ENCODE measurements at regions not wholly inside any gene's neighbourhood (a gene's known extent, or its start where the extent isn't known, plus 50 kb on each side); places are given as distances from the start of the nearest gene placed in this dataset.
"Not testable (repeated sequence)": the region's sequence is repeated elsewhere in the genome, so short reads cannot be mapped to it uniquely, and the experiment has no call there.

DNA sequence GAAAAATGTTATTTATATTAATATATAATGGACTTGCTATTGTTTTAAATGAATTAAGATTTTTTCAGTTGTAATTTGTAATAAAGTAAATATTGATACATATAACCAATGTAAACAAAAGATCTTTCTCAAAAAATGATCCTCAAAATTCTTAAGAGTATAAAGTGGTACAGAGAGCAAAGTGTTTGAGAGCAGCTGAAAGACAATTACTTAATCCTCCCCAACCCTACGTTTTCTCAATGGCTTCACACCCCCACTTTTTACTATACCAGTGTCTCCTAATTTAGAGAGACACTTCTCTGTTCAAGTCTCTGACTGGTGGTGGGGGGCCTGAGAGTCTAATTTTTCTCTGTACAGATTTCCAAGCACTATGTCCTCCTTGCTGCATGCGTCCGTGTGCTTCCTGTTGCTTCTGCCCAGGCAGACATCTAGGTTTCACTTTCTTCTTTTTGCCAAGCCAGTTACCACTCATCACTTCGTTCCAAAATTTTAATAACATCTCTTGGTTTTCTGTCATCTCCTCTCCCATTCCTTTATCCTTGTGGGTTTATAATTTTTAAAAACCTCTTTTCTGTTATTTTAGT lies 276.3 kb upstream of the DNAJC19 start:
- peak; percentile 26 for DNase-seq (ENCODE audit: low read depth)

DNA sequence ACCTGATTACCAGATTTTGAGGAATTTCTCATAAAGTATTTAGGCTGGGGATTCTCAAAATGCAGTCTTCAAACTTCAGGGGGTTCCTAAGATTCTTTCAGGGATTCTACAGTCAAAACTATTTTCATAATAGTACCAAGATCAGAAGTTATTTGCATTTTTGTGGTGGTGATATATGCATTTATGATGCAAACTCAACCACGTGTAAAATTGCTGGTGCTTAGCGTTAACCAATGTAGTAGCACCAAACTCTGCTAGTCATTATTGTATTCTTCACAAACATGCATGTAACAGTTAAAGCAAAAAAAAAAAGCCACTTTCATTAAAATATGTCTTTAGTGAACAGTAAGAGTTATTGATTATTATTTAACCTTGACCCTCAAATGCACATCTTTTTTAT lies 274.9 kb upstream of the DNAJC19 start:
- no peak for DNase-seq (ENCODE audit: low read depth)

DNA sequence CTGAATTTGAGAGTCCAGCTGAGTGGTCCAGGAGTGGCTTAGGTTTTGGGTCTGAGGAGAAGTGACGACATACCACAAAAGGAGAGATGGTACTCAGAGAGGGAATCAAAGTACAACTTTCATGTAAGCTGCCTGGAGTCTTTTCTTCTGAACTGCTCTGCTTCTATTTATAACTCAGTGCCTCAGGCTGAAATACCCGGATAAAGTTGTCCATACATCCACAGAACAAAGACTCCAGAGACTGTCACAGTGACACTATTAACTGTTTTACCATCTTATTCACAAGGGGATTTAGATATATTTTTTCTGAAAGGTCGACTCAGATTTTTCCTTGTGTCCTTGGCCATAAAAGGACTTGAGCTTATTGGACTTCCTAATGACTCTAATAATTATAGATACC lies 264.3 kb upstream of the DNAJC19 start:
- no peak for DNase-seq (ENCODE audit: low read depth)

DNA sequence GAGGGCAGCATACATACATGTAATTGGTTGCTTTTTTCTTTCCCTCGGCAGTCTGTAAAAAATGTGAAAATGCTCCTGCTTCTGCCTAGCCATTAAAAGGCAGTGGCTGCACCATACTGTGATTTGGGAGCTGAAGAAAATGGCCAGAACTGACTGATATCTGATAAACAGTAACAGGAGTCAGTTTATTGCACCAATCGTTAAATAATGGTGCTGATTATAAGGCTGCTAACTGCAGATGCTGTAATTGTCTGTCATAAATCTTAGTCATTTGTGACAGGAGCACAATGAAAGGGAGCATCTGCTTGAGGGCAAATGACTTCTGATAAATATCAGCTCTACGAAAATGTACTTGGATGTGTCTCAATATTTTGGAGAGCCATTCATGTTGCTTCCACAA lies 263.1 kb upstream of the DNAJC19 start:
- DNase-seq (ENCODE audit: low read depth), result no peak

DNA sequence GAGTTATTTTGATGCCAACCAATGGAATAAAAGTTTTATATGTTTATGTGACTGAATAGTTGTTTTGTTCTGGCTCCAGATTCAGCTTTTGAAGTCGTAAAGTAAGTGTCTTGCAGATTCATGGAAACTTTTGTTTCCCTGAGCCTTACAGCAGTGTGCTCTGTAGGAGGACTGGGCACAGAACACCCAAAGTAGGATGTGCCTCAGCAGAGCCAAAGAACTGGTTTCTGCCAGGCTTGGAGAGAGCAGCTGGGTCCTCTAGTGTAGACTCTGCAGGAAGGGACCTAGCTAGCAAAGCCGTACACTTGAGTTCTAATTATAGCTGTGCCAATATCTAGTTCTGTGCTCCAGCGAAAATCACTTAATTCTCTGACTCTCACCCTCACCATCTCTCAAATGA lies 261.2 kb upstream of the DNAJC19 start:
- no peak for DNase-seq (ENCODE audit: low read depth)

DNA sequence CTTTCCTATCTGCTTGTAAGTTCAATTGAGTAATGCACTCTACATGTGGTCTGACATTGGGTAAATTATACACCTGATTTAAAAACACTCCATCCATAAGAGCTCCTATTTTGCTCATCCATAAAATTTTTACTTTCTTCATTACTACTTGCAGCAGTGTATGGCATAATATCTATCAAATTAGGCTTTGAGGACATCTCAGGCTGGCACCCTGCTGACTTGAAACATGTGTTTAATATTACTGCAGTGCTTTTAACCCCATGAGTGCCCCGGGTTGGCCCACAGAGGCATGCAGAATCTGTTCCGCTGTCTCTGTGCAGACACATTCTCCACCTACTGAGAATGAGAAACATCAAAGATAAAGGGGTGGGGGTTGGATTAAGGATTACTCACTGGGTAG lies 249.9 kb upstream of the DNAJC19 start:
- DNase-seq (ENCODE audit: low read depth), result no peak

DNA sequence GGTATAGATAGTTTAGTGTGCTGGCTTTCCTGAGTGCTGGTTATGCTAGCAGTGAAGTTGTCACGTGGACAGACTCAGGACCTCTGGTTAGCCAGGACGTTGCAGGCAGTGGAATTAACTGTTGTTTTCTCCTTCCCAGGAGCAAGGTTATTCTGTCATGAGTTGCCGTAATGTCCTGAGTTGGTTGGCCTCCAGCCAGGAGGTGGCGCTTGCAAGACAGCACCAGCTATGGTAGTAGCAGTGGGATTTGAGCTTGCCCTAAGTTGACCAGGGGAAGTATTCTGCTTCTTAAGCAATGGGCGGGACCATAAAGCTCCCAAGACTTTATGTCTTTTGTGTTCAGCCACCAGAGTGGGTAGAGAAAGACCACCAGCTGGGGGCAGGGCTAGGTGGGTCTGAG lies 240.7 kb upstream of the DNAJC19 start:
- DNase-seq (ENCODE audit: low read depth), result no peak

DNA sequence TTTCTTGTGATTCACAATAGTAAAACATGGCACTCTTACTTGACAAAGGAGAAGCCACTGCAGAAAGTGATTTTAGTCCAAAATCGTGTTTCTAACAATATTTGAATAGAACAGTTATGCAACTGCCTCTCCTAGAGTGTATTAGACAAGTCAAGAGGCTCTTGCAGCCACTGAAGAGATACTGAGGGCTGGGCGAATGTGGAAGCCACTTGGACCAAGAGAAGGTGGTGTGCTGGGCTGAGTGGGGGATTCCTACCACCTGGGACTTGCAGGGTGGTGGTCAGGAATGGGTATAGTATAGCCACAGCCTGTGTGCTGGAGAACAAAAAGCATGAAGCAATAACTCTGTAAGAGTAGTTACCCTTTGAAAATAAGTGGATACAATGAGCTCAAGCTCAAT lies 223.8 kb upstream of the DNAJC19 start:
- no peak for DNase-seq (ENCODE audit: low read depth)

DNA sequence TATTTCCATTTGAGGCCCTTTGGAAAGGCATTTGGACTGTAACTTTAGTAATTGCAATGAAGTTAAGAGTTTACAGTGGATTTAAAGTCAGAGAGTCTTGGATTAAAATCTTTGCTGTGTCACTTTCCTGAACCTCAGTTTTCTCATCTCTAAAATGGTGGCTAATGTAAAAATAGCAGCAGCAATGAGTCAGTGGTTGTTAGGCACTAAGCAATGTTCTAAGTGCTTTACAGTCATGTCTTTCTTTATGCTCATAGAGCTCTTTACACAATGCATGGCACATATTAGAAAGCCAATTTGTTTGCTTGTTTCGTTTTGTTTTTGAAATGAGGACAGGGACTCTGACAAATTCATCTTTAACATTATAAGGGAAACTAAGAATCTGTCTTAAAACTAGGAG lies 222.7 kb upstream of the DNAJC19 start:
- DNase-seq (ENCODE audit: low read depth), result no peak

DNA sequence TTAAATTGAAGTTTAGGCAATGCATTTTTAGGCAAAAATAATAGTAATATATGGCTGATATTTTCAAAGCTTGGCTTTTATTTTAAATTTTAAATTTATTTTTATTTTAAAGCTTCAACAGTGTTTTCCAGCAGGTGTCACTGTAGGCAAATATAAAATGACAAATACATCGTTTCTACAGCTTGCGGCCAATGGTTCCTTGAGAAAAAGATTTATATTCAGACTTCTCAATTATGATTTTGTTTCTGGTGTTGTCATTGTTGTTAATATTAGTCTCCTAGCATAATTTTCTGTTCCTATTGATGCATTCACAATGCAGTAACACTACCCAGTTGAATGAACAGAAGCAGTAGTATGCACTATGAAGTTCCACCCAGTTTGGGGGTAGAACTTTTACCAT lies 220.7 kb upstream of the DNAJC19 start:
- peak; percentile 4 for DNase-seq (ENCODE audit: low read depth)

DNA sequence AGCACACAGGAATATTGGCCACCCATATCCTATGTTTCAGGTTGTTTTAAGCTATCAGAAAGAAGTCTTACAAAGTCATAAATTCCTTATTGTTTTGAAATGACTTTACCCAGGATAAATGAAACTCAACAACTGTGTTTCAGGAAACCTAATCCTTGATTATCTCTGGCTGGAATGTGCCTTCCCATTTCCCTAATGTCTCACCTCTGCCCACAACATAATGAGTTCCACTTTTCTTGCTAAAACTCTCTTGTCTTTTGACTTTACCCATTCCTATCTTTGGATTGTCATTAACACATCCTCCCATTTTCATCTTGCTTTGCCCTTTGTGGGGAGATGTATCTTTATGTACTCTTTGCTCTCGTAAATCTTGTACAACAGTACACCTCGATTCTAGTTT lies 200.0 kb upstream of the DNAJC19 start:
- no peak for DNase-seq (ENCODE audit: low read depth)

DNA sequence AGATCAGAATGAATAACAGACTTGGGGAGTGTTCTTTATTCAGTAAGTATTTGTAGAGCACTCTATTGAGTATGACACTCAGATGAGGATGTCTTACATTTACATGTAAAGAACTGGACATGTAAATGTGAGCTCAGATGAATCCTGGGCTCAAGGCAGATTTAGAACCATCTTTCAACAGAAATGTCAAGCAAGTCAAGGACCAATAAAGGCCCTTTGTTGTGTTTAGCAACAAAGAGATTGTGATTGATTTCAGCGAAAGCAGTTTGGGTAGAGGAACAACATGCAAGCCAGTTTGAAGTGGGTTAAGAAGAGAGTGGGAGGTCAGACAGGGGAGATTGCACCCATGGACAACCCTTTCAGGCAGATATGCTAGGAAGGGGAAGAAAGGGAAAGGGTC lies 194.2 kb upstream of the DNAJC19 start:
- DNase-seq (ENCODE audit: low read depth), result no peak

DNA sequence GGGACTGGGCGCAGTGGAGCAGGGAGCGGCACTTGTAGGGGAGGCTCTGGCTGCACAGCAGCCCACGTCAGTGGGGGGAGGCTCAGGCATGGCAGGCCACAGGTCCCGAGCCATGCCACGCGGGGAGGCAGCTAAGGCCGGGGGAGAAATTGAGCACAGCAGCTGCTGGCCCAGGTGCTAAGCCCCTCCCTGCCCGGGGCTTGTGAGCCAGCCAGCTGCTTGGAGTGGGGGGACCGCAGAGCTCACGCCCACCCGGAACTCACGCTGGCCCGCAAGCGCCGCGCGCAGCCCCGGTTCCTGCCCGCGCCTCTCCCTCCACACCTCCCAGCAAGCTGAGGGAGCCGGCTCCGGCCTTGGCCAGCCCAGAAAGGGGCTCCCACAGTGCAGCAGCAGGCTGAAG lies 193.5 kb upstream of the DNAJC19 start:
- not testable (repeated sequence) for DNase-seq (ENCODE audit: low read depth)

DNA sequence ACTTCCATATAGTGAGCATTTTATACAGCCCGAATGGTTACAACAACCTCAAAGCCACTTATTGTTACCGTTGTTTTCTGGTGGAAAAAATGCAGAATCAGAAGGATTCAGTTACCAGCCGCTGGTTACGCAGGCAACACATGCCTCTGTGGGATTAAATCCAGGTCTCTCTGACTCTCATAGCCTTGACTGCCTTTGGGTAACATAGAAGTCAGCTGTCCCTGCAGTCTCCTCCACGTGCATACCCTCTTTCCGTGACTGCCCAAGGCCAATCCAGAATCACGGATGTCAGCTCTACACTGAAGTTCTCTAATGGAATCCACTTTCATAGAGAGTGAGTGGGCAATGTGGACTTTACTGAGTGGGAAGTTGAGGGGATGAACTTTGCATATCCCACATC lies 189.5 kb upstream of the DNAJC19 start:
- DNase-seq (ENCODE audit: low read depth), result no peak

DNA sequence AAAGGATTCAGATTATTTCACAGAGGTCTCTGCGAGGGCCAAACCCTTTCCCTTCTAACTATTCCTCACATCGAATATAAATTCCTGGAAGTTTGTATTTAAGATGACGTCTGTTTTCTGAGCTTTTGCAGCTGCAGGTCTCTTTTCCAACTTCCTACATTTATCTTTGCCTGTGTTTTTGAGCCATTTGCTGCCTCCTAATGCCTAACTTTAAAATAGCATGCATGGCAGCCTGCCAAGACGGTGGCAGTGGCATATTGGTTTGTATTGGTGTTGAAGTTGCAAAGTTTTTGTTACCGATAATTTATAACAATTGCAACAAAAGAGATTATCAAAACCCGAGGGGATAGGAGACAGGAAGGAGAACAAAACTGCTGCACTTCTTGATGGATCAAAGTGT lies 187.1 kb upstream of the DNAJC19 start:
- DNase-seq (ENCODE audit: low read depth), result peak; percentile 42

DNA sequence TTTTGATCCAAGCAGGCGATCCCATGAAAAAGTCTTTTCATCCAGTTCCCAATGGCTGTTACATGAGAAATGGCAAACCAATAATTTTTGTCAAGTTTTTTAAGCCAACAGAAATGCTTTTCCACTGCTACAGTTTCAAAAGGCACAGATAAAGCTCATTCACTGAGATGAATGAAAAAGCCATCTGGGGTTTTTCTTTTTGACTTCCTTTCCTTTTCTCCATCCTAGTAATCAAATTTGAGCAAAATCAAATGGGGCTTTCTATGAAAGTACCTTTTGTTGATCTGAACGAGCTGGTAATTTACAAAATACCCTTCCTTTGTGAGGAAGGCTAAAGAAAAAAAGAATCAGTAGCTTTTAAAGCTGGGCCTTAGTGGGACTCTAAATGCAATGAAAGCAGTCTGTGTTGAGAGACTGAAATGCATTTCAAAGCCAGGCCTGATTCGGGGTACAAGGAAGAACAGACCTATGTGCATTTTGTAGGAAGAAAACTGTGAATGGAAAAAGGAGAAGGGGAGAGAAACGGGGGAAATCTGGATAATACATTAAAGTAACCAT lies 185.2 kb upstream of the DNAJC19 start:
- no peak for DNase-seq (ENCODE audit: low read depth)

DNA sequence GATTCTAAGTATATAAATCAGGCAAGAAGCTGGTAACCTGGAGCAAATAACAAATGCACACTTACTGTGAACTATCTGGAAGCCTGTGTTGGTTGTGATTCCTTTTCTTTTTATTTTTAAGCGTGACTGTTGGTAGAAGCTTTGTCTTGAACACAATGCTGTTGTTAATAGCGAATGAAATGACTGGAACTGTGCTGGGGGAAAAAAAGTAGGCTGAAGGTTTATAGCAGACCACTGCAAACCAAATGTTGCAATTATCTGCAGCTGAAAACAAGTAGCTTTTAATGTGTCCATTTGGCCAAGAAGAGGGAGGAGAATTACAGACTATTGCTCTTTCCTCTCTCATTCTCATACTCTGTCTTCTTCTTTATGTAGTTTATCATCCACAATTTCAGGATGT lies 184.5 kb upstream of the DNAJC19 start:
- no peak for DNase-seq (ENCODE audit: low read depth)

DNA sequence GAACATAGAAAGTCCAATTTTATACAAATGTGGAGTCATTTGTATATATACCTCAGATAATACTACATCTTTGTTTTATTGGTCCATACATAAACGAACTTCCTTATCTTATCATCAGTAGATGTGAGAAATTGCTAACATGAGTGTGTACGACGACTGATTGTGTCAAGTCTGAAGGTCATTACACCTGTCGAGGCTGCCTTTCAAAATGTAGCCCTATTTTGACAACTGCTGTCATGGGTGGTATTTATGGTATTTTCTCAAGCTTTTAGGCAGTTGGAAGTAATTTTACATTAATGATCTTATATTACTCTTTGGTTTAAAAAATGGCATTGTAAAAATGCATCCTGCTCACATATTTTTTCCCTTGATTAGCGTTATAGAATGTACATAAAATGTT lies 183.7 kb upstream of the DNAJC19 start:
- DNase-seq (ENCODE audit: low read depth), result no peak

DNA sequence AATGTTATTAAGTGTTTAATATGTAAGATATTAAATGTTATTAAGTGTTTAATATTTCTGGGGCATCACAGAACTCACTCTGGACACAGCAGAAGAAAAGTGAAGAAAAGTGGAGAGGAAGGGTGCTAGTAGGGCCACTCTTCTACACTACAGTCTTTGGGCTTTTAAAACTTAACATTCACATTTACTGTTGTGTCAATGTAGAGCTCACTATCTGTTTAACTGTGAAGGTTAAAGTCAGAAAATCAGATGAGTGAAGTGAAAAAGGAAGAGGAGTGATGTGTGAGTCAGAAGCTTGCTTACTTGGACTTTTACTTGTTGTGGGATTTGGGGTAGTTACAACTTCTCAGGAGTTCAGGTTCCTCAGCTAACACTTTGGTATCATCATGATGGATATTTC lies 145.3 kb upstream of the DNAJC19 start:
- DNase-seq (ENCODE audit: low read depth), result no peak

DNA sequence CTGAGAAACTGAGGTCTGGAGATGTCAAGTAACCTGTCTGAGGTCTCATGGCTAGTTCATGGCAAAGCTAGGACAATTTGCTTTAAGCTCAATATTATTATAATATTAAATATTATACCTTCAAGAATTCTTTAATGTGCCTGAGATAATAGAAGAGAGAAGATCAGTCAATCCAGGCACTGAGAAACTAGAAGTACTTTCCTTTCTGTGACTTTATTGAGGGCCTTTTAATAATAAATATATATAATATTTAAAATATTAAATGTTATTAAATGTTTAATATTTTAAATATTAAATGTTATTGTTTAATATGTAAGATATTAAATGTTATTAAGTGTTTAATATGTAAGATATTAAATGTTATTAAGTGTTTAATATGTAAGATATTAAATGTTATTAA lies 144.3 kb upstream of the DNAJC19 start:
- no peak for DNase-seq (ENCODE audit: low read depth)

DNA sequence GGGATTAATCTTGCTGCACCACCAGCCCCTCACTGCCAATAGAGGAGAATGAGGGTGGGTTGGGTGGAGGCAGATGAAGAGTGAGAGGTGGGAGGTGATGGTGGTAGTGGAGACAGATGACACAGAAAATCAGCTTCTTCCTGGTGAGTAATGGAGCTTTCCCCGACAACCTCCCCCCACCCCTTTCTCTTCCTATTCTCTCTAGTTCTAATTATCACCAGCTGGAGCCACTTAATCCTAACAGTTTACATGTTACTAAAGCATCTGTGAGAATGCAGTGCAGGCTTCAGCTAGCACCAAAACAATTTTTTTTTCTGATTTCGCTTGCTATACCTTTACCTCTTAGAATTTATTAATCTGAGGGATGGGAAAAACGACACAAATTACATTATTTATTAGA lies 116.1 kb upstream of the DNAJC19 start:
- DNase-seq (ENCODE audit: low read depth), result no peak

DNA sequence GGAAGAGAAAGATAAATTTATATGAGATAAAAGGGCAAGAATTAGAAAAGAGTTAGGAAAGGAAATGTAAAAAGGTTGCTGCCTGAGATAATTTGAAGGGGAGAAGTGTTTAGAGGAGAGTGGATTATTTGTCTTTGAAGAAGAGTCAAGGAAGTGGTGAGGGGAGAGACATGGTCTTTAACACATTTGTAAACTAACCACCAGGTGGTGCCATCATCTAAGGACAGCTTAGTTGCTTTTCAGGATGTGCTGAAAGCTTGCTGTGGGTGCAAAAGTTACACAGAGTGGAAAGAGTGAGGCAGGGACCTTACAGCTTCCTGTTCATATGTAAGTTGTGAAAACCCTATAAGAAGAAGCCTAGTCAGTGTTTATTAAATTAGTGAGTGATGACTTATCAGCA lies 114.1 kb upstream of the DNAJC19 start:
- DNase-seq (ENCODE audit: low read depth), result no peak

DNA sequence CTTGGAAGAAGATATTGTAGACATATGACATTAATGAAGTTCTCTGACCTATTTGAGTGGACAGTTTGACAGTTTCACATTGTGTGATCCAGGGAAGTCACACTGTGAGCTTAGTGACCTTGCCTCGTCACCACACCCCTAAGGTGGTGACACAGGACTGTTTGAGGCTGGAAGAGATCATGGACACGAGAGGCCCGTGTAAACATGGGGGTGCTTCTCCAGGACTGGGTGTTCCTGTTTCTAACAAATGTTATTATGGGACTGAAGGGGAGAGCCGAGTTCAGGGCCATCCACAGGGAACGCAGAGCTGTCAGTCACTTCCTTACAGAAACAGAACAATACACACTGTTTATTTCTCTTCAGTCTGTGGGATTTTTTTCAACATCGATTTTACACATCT lies 96.5 kb upstream of the DNAJC19 start:
- DNase-seq (ENCODE audit: low read depth), result no peak

DNA sequence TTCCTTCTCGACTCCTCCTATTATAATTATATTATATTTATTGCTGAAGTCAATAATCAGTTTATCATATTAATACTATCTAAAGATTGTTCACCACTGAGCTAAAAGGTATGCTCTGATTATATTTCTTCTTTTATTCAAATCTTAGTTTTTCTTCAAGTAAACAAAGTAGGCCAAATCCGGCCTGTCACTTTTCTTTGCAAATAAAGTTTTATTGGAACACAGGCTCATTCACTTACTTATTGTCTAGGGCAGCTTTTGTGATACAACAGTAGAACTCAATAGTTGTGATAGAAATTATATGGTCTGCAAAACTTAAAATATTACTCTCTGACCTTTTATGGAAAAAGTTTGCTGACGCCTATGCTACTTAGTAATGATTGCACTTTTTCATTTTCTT lies 92.4 kb upstream of the DNAJC19 start:
- DNase-seq (ENCODE audit: low read depth), result no peak

DNA sequence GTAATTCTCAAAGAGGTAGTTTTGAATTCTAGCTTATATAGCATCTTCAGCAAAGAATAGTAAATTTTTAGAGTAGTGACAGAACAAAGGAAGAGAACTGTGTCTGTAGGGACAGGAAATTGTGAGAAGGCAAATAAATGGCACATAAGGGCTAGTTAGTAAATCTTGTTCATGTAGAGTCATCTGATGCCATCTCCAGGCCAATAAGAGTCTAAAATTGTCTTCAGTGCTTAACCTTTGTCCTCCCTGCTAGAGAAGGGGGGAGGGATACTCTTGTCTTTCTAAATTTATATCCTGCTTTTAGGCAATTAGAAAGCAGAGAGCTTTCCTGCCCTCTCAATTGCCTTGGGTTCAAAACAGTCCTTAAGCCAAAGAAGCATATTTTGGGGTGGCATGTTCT lies 87.0 kb upstream of the DNAJC19 start:
- no peak for DNase-seq (ENCODE audit: low read depth)

Measured in HS-5 (cell line).